ENCODE measurements at regions not wholly inside any gene's neighbourhood (a gene's known extent, or its start where the extent isn't known, plus 50 kb on each side); places are given as distances from the start of the nearest gene placed in this dataset.

DNA sequence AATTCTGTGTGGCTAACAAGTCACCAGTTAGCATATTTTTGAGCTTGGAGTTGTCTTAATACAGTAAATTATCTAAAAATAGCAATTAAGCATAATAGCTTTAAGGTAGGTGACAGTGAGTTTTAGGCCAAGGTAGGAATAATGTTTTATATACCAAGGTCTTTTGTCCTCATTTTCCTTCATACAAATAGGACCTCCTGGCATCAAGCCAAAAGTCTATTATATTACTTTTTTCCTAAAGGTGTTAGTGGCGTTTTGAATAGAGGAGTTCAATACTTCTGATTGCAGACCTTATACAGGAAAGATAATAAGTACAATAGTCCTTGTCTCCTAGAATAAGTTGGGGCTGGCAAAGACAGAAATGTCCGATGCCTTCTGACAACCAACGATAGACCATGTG is 2277.7 kb downstream of the TP53TG3F start:
- H3K4me3 ChIP-seq (ENCODE audit: low read depth, low read length), result no peak overlapping the region
- DNase-seq (ENCODE audit: low read depth), result no peak
- TF ChIP-seq CTCF (IDR thresholded peaks at IDR 0.05; ENCODE audit: low read depth, low read length, missing control alignments), result no peak

- DNase-seq (ENCODE audit: low read depth), result no peak
- no peak for TF ChIP-seq CTCF (IDR thresholded peaks at IDR 0.05; ENCODE audit: low read depth, low read length, missing control alignments)
- no peak overlapping the region for H3K4me3 ChIP-seq (ENCODE audit: low read depth, low read length)
Measured at GRCh38 chr16:35741546-35741945, 2282.1 kb downstream of the TP53TG3F start.

DNA sequence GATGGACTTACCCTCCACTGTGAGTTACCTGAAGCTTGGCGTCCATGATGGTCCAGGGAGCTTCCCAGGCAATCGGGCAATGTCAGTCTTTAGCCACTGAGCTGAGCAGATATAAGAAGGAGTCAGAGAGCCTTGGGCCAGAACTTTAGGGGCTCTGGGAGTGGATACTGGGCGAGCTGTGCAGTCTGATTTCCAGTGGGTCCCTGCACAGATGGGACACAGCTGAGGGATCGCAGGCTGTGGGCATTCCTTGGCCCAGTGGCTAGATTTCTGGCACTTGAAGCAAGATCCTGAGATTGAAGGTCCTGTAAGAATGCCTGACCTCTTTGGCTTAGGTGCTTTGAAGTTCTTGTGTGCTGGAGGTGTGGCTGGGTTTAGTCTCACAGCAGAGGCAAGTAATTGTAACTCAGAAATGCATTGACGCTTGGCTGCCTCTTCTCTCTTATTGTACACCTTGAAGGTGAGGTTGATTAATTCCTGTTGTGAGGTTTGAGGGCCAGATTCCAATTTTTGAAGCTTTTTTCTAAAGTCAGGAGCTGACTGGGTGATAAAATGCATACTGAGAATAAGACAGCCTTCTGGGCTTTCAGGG is 2283.8 kb downstream of the TP53TG3F start:
- DNase-seq (ENCODE audit: low read depth), result no peak
- no peak overlapping the region for H3K4me3 ChIP-seq (ENCODE audit: low read depth, low read length)
- no peak for TF ChIP-seq CTCF (IDR thresholded peaks at IDR 0.05; ENCODE audit: low read depth, low read length, missing control alignments)

GRCh38 chr16:35744084-35744483 is 2284.7 kb downstream of the TP53TG3F start:
- no peak for DNase-seq (ENCODE audit: low read depth)
- no peak for TF ChIP-seq CTCF (IDR thresholded peaks at IDR 0.05; ENCODE audit: low read depth, low read length, missing control alignments)
- no peak overlapping the region for H3K4me3 ChIP-seq (ENCODE audit: low read depth, low read length)

DNA sequence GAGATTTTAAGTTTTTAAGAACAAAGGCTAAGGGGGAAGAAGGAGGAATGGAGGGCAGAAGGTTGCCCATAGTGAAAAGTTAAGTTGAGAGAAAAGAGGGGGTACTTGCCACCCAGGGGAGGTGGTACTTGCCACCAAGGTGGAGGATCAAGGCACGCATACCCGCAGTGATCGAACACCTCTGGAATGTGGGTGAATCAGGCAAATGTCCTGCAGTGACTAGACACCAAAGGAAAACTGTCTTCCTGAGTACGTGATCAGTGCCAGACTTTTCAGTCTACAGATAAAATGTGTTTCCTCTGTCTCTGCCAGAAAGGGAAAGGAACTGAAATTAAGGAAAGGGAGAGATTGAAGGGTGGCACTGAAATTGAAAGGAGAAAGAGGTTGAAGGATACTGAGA is 2285.3 kb downstream of the TP53TG3F start:
- DNase-seq (ENCODE audit: low read depth), result no peak
- H3K4me3 ChIP-seq (ENCODE audit: low read depth, low read length), result no peak overlapping the region
- TF ChIP-seq CTCF (IDR thresholded peaks at IDR 0.05; ENCODE audit: low read depth, low read length, missing control alignments), result no peak

DNA sequence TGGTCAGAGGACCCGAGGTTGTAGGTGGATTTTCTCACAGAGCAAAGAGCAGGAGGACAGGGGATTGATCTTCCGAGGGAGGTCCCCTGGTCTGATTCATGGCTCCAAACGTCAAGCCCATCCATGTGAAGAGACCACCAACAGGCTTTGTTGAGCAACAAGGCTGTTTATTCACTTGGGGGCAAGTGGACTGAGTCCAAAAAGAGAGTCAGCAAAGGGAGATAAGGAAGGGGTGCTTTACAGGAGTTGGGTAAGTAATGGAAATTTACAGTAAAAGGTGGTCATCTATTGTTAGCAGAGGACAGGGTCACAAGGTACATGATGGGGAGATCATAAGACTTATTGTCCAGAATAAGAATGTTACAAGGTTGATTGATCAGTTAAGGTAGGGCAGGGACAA is 2285.8 kb downstream of the TP53TG3F start:
- no peak for TF ChIP-seq CTCF (IDR thresholded peaks at IDR 0.05; ENCODE audit: low read depth, low read length, missing control alignments)
- no peak overlapping the region for H3K4me3 ChIP-seq (ENCODE audit: low read depth, low read length)
- DNase-seq (ENCODE audit: low read depth), result no peak

GRCh38 chr16:35745821-35746248 is 2286.4 kb downstream of the TP53TG3F start:
- no peak overlapping the region for H3K4me3 ChIP-seq (ENCODE audit: low read depth, low read length)
- no peak for DNase-seq (ENCODE audit: low read depth)
- TF ChIP-seq CTCF (IDR thresholded peaks at IDR 0.05; ENCODE audit: low read depth, low read length, missing control alignments), result no peak

Data from GM12864 (cell line).